Peyer's patch (tissue), 4 donors: ENCODE measurements at regions not wholly inside any gene's neighbourhood (a gene's known extent, or its start where the extent isn't known, plus 50 kb on each side); places are given as distances from the start of the nearest gene placed in this dataset.

Experiments
- DNase-seq, 3 donors: peaks; one replicate each; pipeline ENCODE4 v3.0.0-alpha.2; 2017 to 2019
- H3K27ac ChIP-seq, 4 donors: fragments of 200-600 bp; sonication (generic); one replicate each; pipeline ENCODE4 v1.5.1; 2016 to 2019
- H3K27me3 ChIP-seq, 2 donors: fragments of 200-600 bp; sonication (generic); one replicate each; pipeline ENCODE4 v1.5.1; 2019
- H3K36me3 ChIP-seq, 3 donors: fragments of 200-600 bp; sonication (generic); one replicate each; pipeline ENCODE4 v1.5.1; 2016 to 2019
- H3K4me1 ChIP-seq, 4 donors: fragments of 200-600 bp; sonication (generic); one replicate each; pipeline ENCODE4 v1.5.1; 2016 to 2019
- H3K4me3 ChIP-seq, 4 donors: fragments of 200-600 bp; sonication (generic); 1 replicate in 3 of 4; 2 replicates in 1 of 4; pipeline ENCODE4 v1.5.1; 2016 to 2019; ENCODE audit warnings: mild to moderate bottlenecking in 1 of 4
- H3K9me3 ChIP-seq, 4 donors: fragments of 200-600 bp; sonication (generic); one replicate each; pipeline ENCODE4 v1.5.1; 2016 to 2019; ENCODE audit warnings: mild to moderate bottlenecking in 1 of 4
- CTCF ChIP-seq, 6 experiments: fragments of 450-650 bp in 4 of 6; fragments of 200-600 bp in 2 of 6; sonication (generic) in 1 of 6; IDR thresholded peaks; one replicate each; pipeline ENCODE4 v1.5.1; 2017 to 2019; ENCODE audit warnings: antibody characterized with exemption in 6 of 6, mild to moderate bottlenecking in 3 of 6, moderate library complexity in 1 of 6
- POLR2A ChIP-seq, 2 donors: fragments of 450-650 bp; IDR thresholded peaks; one replicate each; pipeline ENCODE4 v1.5.1; 2017; ENCODE audit warnings: antibody characterized with exemption in 2 of 2, mild to moderate bottlenecking in 2 of 2, moderate library complexity in 2 of 2

DNA sequence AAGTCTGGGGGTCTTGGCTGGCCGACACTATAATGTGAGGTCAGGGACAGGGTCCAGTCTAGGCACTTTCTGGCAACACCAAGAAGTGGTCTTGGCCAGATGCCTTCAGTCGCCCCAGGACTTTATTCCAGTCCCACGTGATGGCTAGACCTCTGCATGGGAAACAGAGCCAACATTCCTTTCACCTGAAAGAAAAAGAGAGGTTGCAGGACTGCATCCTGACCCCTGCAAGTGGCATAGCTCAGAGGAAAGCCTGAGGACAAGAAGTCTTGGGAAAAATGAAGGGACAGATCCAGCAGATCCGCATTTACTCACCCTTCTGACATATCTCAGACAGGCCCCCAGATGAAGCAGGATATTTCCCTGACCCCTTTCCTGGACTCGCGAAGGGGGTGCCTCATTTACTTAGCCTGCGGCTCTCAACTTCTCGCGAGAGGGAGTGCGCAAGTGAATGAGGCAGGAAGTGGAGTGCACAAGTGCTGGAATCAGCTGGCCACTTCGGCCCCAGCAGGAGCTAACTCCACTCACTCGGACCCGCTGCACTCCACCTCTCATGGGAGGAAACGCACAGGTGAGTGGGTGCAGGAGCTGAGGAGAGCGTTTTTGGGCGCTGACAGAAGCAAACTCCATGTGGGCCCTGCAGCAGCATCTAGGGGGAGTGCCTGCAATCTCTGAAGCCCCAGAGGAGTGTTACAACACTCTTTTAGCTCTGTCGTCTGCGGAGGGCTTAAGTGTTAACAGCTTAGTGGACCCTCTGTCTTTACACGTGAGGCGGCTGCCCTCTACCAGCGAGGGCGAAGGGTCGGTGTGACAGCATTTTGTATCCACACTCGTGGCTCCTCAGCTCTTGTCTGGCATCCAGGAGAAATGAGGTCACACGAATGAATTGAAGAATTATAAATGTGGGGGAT lies 916.2 kb upstream of the GHITM start:
- Histone ChIP-seq H3K27ac (no peak overlapping the region), H3K4me1 (no peaks in the 10 kb centered on the region), H3K4me3 (no peak overlapping the region), H3K27me3 (no peaks in the 10 kb centered on the region), H3K36me3 (no peaks in the 10 kb centered on the region), H3K9me3 (no peaks in the 10 kb centered on the region)
- TF ChIP-seq POLR2A (IDR thresholded peaks at IDR 0.05) (no peak), CTCF (IDR thresholded peaks at IDR 0.05) (no peak)
- no peak for DNase-seq

- H3K4me1 ChIP-seq: no peaks in the 10 kb centered on the region
- TF ChIP-seq CTCF (IDR thresholded peaks at IDR 0.05): no peak
- no peak for TF ChIP-seq POLR2A (IDR thresholded peaks at IDR 0.05)
- H3K4me3 ChIP-seq: no peak overlapping the region
- no peak overlapping the region for H3K27ac ChIP-seq
- H3K27me3 ChIP-seq: no peaks in the 10 kb centered on the region
- H3K9me3 ChIP-seq: no peaks in the 10 kb centered on the region
- no peak for DNase-seq
- H3K36me3 ChIP-seq: no peaks in the 10 kb centered on the region
Measured at GRCh38 chr10:83225781-83226180, 913.5 kb upstream of the GHITM start.

GRCh38 chr10:83229991-83230390 lies 909.3 kb upstream of the GHITM start:
- H3K4me1 ChIP-seq: no peaks in the 10 kb centered on the region
- H3K27me3 ChIP-seq: no peaks in the 10 kb centered on the region
- H3K9me3 ChIP-seq: no peaks in the 10 kb centered on the region
- DNase-seq: no peak
- H3K27ac ChIP-seq: no peak overlapping the region
- H3K36me3 ChIP-seq: no peaks in the 10 kb centered on the region
- TF ChIP-seq POLR2A (IDR thresholded peaks at IDR 0.05) (no peak), CTCF (IDR thresholded peaks at IDR 0.05) (no peak)
- H3K4me3 ChIP-seq: no peak overlapping the region

DNA sequence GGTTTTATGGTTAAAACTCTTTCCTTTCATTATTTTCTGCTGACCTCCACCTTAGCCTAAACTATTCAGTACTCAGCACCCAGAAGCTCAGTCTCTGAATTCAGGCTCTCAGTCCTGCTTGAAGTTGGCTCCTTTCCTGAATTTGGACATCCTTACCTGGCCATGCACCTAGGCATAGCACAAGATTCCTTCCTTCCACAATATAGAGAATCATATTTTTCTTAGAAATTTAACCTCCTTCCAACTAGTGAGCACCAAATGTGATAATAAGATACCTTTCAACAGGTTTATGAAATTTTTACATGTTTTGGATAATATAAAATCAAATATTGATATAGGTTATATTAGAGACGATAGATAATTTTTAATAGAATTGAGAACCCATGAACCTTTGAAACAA lies 905.6 kb upstream of the GHITM start:
- no peak overlapping the region for H3K4me3 ChIP-seq
- H3K9me3 ChIP-seq: no peaks in the 10 kb centered on the region
- no peaks in the 10 kb centered on the region for H3K4me1 ChIP-seq
- H3K36me3 ChIP-seq: no peaks in the 10 kb centered on the region
- no peak for DNase-seq
- TF ChIP-seq POLR2A (IDR thresholded peaks at IDR 0.05) (no peak), CTCF (IDR thresholded peaks at IDR 0.05) (no peak)
- no peaks in the 10 kb centered on the region for H3K27me3 ChIP-seq
- H3K27ac ChIP-seq: no peak overlapping the region

DNA sequence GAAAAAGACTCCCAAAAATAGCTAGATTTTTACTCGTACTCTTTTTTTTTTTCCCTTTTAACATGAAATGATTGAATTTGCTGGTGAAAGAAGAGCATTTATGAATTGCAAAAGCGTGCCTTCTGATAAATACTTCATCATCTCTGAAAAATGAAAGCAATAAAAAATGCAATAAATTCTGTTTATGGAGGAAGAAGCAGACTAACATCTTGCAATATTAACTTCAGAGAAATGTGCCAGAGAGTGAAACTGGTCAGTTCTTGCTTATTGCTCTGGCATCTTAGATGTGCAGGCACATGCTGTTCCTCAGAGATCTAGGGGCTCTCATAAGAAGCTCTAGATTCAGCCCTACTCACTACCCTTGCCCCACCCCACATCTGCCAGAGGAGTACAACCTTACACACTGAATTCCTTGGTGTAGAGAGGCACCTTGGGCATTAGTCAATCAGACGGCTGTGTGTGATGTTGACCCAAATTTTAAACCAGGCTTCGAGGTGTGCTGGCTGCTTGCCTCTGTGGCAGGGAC lies 891.1 kb upstream of the GHITM start:
- no peak for DNase-seq
- H3K27ac ChIP-seq: no peak overlapping the region
- TF ChIP-seq POLR2A (IDR thresholded peaks at IDR 0.05): no peak
- TF ChIP-seq CTCF (IDR thresholded peaks at IDR 0.05): no peak
- no peaks in the 10 kb centered on the region for H3K27me3 ChIP-seq
- H3K9me3 ChIP-seq: peaks cover 0 to 6% (median 0%) of the 10 kb centered on the region in 4 donors
- no peaks in the 10 kb centered on the region for H3K36me3 ChIP-seq
- H3K4me1 ChIP-seq: no peaks in the 10 kb centered on the region
- no peak overlapping the region for H3K4me3 ChIP-seq
